ENCODE measurements at regions not wholly inside any gene's neighbourhood (a gene's known extent, or its start where the extent isn't known, plus 50 kb on each side); places are given as distances from the start of the nearest gene placed in this dataset.
"Not testable (repeated sequence)": the region's sequence is repeated elsewhere in the genome, so short reads cannot be mapped to it uniquely, and the experiment has no call there.

- DNase-seq = no peak
These were observed 558.5 kb upstream of the PTGER4 start for GRCh38 chr5:40121236-40121635.

GRCh38 chr5:40112875-40113274, 566.8 kb upstream of the PTGER4 start:
- DNase-seq = no peak

DNA sequence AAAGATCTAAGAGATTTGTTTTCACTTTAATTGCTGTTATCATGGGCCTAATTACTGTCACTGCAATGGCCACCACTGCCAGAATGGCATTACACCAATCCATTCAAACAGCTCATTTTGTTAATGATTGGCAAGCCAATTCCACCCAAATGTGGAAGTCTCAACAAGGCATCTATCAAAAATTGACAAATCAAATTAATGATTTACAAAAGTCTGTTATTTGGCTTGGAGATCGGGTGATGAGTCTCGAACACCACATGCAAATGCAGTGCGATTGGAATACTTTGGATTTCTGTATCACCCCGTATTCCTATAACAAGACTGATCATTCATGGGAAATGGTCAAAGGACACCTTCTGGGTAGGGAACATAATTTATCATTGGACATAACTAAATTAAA, 568.7 kb upstream of the PTGER4 start:
- not testable (repeated sequence) for DNase-seq

DNA sequence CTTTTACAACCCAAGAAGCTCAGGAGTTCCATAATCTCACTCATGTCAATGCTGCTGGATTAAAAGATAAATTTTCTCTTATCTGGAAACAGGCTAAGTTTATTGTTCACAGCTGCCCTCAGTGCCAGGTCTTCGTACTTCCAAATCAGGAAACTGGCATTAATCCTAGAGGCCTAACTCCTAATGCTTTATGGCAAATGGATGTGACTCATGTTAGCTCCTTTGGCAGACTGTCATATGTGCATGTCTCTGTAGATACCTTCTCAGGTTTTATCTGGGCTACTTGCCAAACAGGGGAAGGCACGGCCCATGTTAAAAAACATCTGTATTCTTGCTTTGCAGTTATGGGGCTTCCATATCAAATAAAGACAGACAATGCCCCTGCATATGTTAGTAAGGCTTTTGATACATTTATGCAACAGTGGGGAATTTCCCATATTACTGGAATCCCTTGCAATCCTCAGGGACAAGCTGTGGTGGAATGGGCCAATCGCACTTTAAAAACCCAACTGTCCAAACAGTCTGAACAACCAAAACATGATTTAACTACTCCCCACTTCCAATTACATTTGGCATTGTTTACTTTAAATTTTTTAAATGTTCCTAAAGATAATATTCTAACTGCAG, 570.8 kb upstream of the PTGER4 start:
- not testable (repeated sequence) for DNase-seq

GRCh38 chr5:40107786-40108185, 571.9 kb upstream of the PTGER4 start:
- not testable (repeated sequence) for DNase-seq

- DNase-seq = no peak
These were observed 572.9 kb upstream of the PTGER4 start for GRCh38 chr5:40106847-40107246.

GRCh38 chr5:40098313-40098712, 581.4 kb upstream of the PTGER4 start:
- DNase-seq = no peak

GRCh38 chr5:40093550-40093949, 586.2 kb upstream of the PTGER4 start:
- DNase-seq = no peak

- peak in 1 of 2 experiments; percentile 43 for DNase-seq
These were observed 590.4 kb upstream of the PTGER4 start for GRCh38 chr5:40089269-40089668.

GRCh38 chr5:40084614-40085013, 595.1 kb upstream of the PTGER4 start:
- no peak for DNase-seq

- DNase-seq = no peak
These were observed 597.4 kb upstream of the PTGER4 start for GRCh38 chr5:40082313-40082712.

GRCh38 chr5:40080191-40080590, 599.5 kb upstream of the PTGER4 start:
- DNase-seq = no peak

DNA sequence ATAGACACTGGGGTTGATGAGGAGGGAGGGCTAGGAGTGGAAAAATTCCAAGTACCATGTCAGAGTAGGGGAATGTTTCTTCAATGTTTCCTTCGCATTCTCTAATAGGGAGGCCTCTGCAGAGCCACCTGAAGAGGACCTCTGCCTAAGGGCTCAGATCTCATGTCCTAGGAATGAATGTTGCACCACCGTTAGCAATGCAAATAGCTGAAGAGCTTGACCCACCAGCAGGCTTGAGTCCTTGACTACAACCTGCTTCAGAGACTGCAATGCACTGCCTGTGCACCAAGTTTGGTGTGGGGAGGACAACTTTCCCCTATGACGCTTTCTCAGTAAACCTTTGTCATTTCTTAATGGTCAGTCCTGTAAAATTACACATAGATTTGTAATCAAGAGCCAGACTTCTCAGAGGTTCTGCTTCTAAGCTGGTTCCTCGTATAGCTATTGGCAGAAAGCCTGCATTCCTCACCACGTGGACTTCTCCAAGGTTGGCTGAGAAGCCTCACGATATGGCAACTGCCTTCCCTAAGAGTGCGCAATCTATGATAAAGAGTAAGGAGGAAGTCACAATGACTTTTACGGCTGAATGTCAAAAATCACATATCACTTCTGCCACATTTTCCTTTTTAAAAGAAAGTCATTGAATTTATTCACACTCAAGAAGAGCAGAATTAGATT, 600.7 kb upstream of the PTGER4 start:
- DNase-seq = no peak

DNA sequence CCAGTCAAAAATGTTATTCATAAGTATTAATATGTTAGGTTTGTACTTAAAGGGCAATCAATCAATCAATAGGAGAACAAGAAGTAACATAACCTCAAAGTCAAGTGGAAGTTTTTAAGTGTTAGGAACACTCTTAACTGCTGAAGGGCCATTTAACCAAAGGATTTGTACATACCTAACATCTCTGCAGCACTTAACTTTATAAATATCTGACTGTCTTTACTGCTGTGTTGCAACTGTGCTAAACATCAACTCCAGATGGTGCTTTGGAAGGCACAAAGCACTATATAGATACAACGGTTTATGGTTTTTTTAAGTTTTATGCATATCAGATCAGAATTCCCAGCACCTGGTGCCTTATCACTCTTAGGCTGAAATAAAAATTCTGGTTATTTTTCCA, 604.9 kb upstream of the PTGER4 start:
- no peak for DNase-seq

DNA sequence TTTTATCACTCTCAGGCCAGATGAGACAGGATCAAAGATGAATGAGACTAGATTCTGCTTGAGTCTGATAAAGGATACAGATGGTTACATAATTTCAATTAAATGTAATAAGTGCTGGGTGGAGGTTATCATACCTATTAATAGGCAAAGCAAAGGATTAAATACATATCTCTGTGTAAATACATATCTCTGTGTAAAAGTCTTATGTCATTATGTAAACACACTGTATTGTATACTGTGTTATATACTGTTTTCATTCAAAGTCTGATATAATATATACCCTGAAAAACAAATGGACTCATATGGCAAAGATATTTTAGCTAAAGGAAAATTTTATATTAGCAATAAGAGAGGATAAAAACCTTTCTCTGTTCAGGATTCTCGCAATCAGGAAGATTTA, 605.8 kb upstream of the PTGER4 start:
- DNase-seq = no peak

GRCh38 chr5:40071870-40072269, 607.8 kb upstream of the PTGER4 start:
- no peak for DNase-seq

GRCh38 chr5:40066616-40067015, 613.1 kb upstream of the PTGER4 start:
- DNase-seq = no peak

GRCh38 chr5:40052808-40053207, 626.9 kb upstream of the PTGER4 start:
- DNase-seq = no peak

DNA sequence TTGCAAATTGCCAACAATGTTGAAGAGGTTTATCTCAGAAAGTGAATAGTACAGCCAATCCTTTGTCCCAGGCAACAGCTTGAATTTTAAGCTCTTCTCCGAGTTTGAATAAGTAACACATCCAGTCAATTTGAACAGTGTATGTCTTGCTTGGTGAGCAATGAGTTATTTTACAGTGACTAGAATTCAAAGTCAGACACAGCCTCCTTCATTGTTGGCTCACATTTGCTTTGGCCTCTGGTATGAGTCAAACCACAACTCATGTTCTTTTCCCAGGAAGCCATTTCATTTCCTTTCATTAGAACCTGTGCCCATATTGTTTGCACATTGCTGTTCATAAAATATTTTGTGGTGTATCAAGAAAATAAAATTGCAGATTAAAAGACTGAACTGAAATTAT, 622.0 kb upstream of the DAB2 start:
- DNase-seq = no peak

DNA sequence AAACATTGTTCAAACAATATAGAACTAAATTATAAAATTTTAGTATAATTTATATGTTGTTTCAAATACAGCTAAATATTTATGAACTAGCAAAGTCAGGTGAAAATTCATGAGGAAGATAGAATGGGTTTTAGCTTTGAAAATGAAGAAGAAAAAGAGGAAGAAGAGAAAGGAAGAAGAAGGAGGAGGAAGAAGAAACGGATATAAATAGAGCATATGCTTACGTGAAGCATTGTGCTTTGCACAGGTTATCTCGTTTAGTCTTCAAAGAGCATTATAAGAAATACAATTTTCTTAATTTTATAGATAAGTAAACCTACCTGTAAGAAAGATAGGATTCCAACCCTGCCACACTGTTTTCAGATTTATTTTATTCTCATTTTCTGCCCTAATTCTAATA, 620.6 kb upstream of the DAB2 start:
- DNase-seq = no peak

- DNase-seq = no peak
These were observed 619.1 kb upstream of the DAB2 start for GRCh38 chr5:40043916-40044315.

DNA sequence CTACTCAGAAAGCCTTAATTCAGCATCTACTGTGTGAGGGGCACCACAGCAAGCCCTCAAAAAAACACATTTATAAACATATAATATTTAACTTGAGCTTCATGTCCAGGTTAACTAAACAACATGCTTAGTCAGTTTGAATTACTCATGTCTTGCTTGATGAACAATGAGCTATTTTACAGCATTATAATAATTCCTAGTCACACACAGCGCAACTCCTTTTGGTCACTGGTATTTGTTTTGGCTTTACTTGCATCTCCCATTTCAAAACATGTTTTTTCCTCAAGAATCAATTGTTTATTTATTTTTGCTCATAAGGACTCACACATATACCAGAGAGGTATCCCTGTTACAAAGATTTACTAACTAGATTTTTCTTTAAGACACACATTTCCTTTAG, 616.7 kb upstream of the DAB2 start:
- no peak for DNase-seq

DNA sequence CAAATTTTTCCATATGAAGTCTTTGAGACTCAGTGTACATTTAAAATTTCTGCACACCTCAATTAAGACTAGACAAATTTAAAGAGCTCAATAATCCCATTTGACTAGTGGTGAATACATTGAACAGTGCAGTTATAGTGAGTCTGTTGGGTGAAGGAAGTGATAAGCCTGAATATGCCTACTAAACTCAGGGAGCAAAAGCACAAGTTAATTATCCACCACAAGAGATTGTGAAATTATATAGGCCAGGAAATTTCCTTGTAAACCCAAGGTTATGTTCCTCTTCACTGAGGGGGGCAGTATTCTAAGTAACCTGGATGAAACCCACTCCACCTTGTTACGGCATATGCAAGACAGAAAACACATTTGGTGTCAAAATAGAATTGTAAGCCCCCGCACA, 612.9 kb upstream of the DAB2 start:
- DNase-seq = no peak

GRCh38 chr5:40034441-40034840, 609.7 kb upstream of the DAB2 start:
- DNase-seq = no peak

DNA sequence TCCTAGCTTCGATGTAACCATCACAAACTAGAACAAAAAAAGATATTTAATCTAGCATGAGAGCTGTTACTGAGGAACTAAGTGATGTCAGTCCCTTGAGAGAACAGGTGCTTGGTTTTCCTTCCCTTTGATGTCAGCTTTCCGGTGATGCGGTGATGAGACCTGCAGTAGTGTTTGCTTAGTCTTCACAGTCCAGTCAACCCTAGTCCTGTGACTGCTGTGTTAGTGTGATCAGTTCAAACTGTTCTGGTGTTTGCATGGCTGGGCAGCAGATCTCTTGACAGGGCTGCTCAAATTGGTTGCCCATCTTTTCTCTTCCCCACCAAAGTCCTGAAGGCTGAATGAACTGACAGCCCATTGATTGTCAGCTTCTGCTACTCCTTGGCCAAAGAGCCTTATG, 608.6 kb upstream of the DAB2 start:
- DNase-seq = no peak

Measured in Kasumi-1 (cell line).